GM18517 (cell line): ENCODE measurements at regions not wholly inside any gene's neighbourhood (a gene's known extent, or its start where the extent isn't known, plus 50 kb on each side); places are given as distances from the start of the nearest gene placed in this dataset.

Experiments
- ATAC-seq: cut with Tn5 transposase; IDR thresholded peaks from one replicate; pipeline ENCODE4 v1.9.1; 2021; ENCODE audit warnings: mild to moderate bottlenecking, moderate library complexity; ENCODE audit not compliant: unreplicated experiment

GRCh38 chr1:184141361-184141880, 89.9 kb downstream of the TSEN15 start:
- no peak for ATAC-seq

GRCh38 chr1:184143449-184143848, 91.9 kb downstream of the TSEN15 start:
- ATAC-seq: no peak

- no peak for ATAC-seq
These were observed 93.6 kb downstream of the TSEN15 start for GRCh38 chr1:184145083-184145482.

GRCh38 chr1:184146202-184146601, 94.7 kb downstream of the TSEN15 start:
- no peak for ATAC-seq

GRCh38 chr1:184150776-184151531, 99.4 kb downstream of the TSEN15 start:
- ATAC-seq: no peak

GRCh38 chr1:184152434-184152898, 100.9 kb downstream of the TSEN15 start:
- no peak for ATAC-seq

GRCh38 chr1:184152974-184153373, 101.4 kb downstream of the TSEN15 start:
- ATAC-seq: no peak

GRCh38 chr1:184153731-184154130, 102.2 kb downstream of the TSEN15 start:
- ATAC-seq: no peak

- ATAC-seq: no peak
These were observed 105.2 kb downstream of the TSEN15 start for GRCh38 chr1:184156521-184157393.

- ATAC-seq: no peak
These were observed 105.8 kb downstream of the TSEN15 start for GRCh38 chr1:184157394-184157742.

GRCh38 chr1:184158896-184159681, 107.6 kb downstream of the TSEN15 start:
- no peak for ATAC-seq

GRCh38 chr1:184160236-184160635, 108.7 kb downstream of the TSEN15 start:
- no peak for ATAC-seq

GRCh38 chr1:184161071-184161698, 109.7 kb downstream of the TSEN15 start:
- ATAC-seq: no peak

- no peak for ATAC-seq
These were observed 110.8 kb downstream of the TSEN15 start for GRCh38 chr1:184162281-184162680.

- ATAC-seq: peak; percentile 80
These were observed 112.3 kb downstream of the TSEN15 start for GRCh38 chr1:184163674-184164465.

GRCh38 chr1:184164536-184164935, 113.0 kb downstream of the TSEN15 start:
- no peak for ATAC-seq

GRCh38 chr1:184166485-184166884, 115.0 kb downstream of the TSEN15 start:
- no peak for ATAC-seq

- ATAC-seq: no peak
These were observed 115.8 kb downstream of the TSEN15 start for GRCh38 chr1:184167352-184167751.

GRCh38 chr1:184170719-184171118, 119.2 kb downstream of the TSEN15 start:
- no peak for ATAC-seq

GRCh38 chr1:184176058-184176457, 124.5 kb downstream of the TSEN15 start:
- no peak for ATAC-seq
